Ovary (tissue), 7 donors: ENCODE measurements at regions not wholly inside any gene's neighbourhood (a gene's known extent, or its start where the extent isn't known, plus 50 kb on each side); places are given as distances from the start of the nearest gene placed in this dataset.

Experiments used
- DNase-seq, 5 donors: peaks; one replicate each; pipeline ENCODE4 v3.0.0-alpha.2; 2019 to 2020
- H3K27ac ChIP-seq, 2 donors: fragments of 200-600 bp; one replicate each; pipeline versions ENCODE4 v1.5.1 to v1.8.0; 2019 to 2022
- H3K27me3 ChIP-seq: fragments of 200-600 bp; one replicate; pipeline ENCODE4 v1.8.0; 2022
- H3K36me3 ChIP-seq: fragments of 200-600 bp; sonication (generic); one replicate; pipeline ENCODE4 v1.5.1; 2019
- H3K4me1 ChIP-seq: one replicate; pipeline ENCODE4 v1.8.1; 2013; ENCODE audit warnings: mild to moderate bottlenecking, moderate library complexity; ENCODE audit not compliant: insufficient read depth
- H3K4me3 ChIP-seq: fragments of 200-600 bp; sonication (generic); one replicate; pipeline ENCODE4 v1.5.1; 2017
- H3K9me3 ChIP-seq, 2 donors: fragments of 200-600 bp in 1 of 2; sonication (generic) in 1 of 2; one replicate each; pipeline versions ENCODE4 v1.5.1 to v1.8.1; 2013 to 2019; ENCODE audit warnings: mild to moderate bottlenecking in 1 of 2, moderate library complexity in 1 of 2
- CTCF ChIP-seq, 3 donors: fragments of 450-650 bp in 2 of 3; fragments of 200-600 bp in 1 of 3; IDR thresholded peaks; one replicate each; pipeline versions ENCODE4 v1.5.1 to v1.8.0; 2016 to 2022; ENCODE audit warnings: antibody characterized with exemption in 3 of 3, mild to moderate bottlenecking in 1 of 3
- EP300 ChIP-seq: sonication (generic); formaldehyde crosslinking; IDR thresholded peaks from one replicate; pipeline ENCODE4 v1.6.1; 2017; ENCODE audit warnings: antibody characterized with exemption
- POLR2A ChIP-seq: fragments of 450-650 bp; IDR thresholded peaks from one replicate; pipeline ENCODE4 v1.6.1; 2017; ENCODE audit warnings: antibody characterized with exemption, mild to moderate bottlenecking, moderate library complexity
- WGBS, 3 donors: extraction: QIAGEN DNeasy Blood & Tissue Kit in 1 of 3; methylation state at CpG; one replicate each; pipeline versions ENCODE4 v1.1.5 to v1.1.7; 2013 to 2017; 5-methylcytosine and 5-hydroxymethylcytosine counted together
- intact Hi-C, 4 donors: fragments of 100-400 bp; cut with DNase I; formaldehyde crosslinking; loops; one replicate each; pipeline versions ENCODE4 v1.11.0 to v1.15.1; 2022 to 2023
- donor health status: DM: no; HTN: no; CAD: no; lungs with moderate emphysema.
- donor health status: DM: no; HTN: no; CAD: no.
- donor health status: Bipolar disorder and iron deficiency.
- donor health status: DM: no; HTN: no; CAD: no.
- donor health status: DM: yes; HTN: yes; CAD: no.

DNA sequence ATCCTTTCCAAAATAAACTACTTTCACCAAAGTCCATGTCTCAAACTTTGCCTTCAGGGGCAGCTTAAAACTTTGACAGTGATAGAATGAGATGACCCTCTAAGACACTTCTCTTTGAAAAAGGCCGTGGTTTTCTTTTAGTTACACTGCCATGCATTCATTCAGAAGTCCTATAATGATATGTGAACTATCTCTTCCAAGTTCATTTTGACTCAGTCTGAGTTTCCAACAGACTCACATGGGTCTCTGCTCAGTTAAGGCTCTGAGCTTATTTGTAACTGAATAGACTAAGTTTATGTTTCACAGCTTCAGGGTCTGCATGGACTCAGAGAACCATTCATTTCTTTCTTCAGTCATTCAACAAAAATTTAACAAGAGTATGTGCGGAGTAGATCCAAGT lies 208.9 kb upstream of the PRSS1 start:
- H3K4me1 ChIP-seq = no peaks in the 10 kb centered on the region
- WGBS, 3 donors = 75 to 88% (median 87%) methylated on average over 2 of the region's 2 CpGs
- intact Hi-C loops = no loop called here
- DNase-seq = no peak
- no peaks in the 10 kb centered on the region for H3K36me3 ChIP-seq
- TF ChIP-seq EP300 (no peak), CTCF (IDR thresholded peaks at IDR 0.05) (no peak), POLR2A (no peak)
- H3K27me3 ChIP-seq = no peaks in the 10 kb centered on the region
- H3K4me3 ChIP-seq = no peak overlapping the region
- no peak overlapping the region for H3K27ac ChIP-seq
- H3K9me3 ChIP-seq = no peaks in the 10 kb centered on the region

- 41 to 55% (median 44%) methylated on average over 1 of the region's 1 CpG for WGBS, 3 donors
- Histone ChIP-seq H3K27me3 (no peaks in the 10 kb centered on the region), H3K9me3 (no peaks in the 10 kb centered on the region), H3K36me3 (no peaks in the 10 kb centered on the region), H3K4me1 (no peaks in the 10 kb centered on the region), H3K27ac (no peak overlapping the region), H3K4me3 (no peak overlapping the region)
- intact Hi-C loops = no loop called here
- no peak for TF ChIP-seq EP300
- TF ChIP-seq CTCF (IDR thresholded peaks at IDR 0.05) = no peak
- no peak for TF ChIP-seq POLR2A
- DNase-seq = no peak
Measured at GRCh38 chr7:142539901-142540300, 209.4 kb upstream of the PRSS1 start.

DNA sequence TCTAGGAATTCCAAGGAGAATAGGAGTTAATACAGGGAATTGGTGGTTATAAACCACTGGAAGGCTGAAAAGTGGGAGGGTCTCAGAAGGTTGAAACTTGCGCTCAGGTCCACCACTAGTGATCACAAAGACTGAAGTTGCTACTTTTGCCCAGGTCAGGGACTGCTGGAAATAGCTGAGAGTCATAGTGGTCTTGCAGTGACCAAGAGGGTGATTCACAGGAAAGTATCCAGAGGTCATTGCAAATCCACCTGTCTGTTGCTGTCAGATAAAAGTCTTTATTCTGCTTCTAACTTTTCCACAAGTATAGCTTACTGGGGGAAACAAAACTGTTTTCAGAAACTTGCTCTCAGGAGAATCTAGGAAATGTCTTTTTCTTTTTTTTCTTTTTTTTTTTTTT lies 211.5 kb upstream of the PRSS1 start:
- WGBS, 3 donors = 91 to 98% (median 96%) methylated on average over 1 of the region's 1 CpG
- Histone ChIP-seq H3K36me3 (no peaks in the 10 kb centered on the region), H3K4me1 (no peaks in the 10 kb centered on the region), H3K4me3 (no peak overlapping the region), H3K27me3 (no peaks in the 10 kb centered on the region), H3K9me3 (no peaks in the 10 kb centered on the region), H3K27ac (no peak overlapping the region)
- intact Hi-C loops = no loop called here
- no peak for DNase-seq
- TF ChIP-seq POLR2A (no peak), CTCF (IDR thresholded peaks at IDR 0.05) (no peak), EP300 (no peak)

GRCh38 chr7:142535123-142535779 lies 214.0 kb upstream of the PRSS1 start:
- TF ChIP-seq POLR2A (no peak), CTCF (IDR thresholded peaks at IDR 0.05) (no peak), EP300 (no peak)
- Histone ChIP-seq H3K4me1 (no peaks in the 10 kb centered on the region), H3K27ac (no peak overlapping the region), H3K4me3 (no peak overlapping the region), H3K36me3 (no peaks in the 10 kb centered on the region), H3K27me3 (no peaks in the 10 kb centered on the region), H3K9me3 (no peaks in the 10 kb centered on the region)
- intact Hi-C loops = no loop called here
- 12 to 18% (median 16%) methylated on average over 7 of the region's 7 CpGs for WGBS, 3 donors
- DNase-seq = no peak
